Gastroesophageal sphincter (tissue), 3 donors: ENCODE measurements at regions not wholly inside any gene's neighbourhood (a gene's known extent, or its start where the extent isn't known, plus 50 kb on each side); places are given as distances from the start of the nearest gene placed in this dataset.

Experiments
- CTCF ChIP-seq, 4 experiments: fragments of 200-600 bp in 2 of 4; fragments of 450-650 bp in 2 of 4; sonication (generic) in 1 of 4; IDR thresholded peaks; one replicate each; pipeline ENCODE4 v1.5.1; 2017 to 2019; ENCODE audit warnings: antibody characterized with exemption in 4 of 4, mild to moderate bottlenecking in 2 of 4, moderate library complexity in 2 of 4
- POLR2A ChIP-seq, 2 donors: fragments of 450-650 bp; IDR thresholded peaks; one replicate each; pipeline ENCODE4 v1.6.1; 2017; ENCODE audit warnings: antibody characterized with exemption in 2 of 2, mild to moderate bottlenecking in 2 of 2, moderate library complexity in 1 of 2
- POLR2AphosphoS5 ChIP-seq: sonication (generic); formaldehyde crosslinking; IDR thresholded peaks from one replicate; pipeline ENCODE4 v1.6.1; 2017; ENCODE audit warnings: antibody characterized with exemption

GRCh38 chr12:61823102-61823501 lies 437.1 kb upstream of the USP15 start:
- TF ChIP-seq POLR2A (IDR thresholded peaks at IDR 0.05) (no peak), POLR2AphosphoS5 (no peak), CTCF (IDR thresholded peaks at IDR 0.05) (no peak)
